ENCODE measurements at regions not wholly inside any gene's neighbourhood (a gene's known extent, or its start where the extent isn't known, plus 50 kb on each side); places are given as distances from the start of the nearest gene placed in this dataset.

DNA sequence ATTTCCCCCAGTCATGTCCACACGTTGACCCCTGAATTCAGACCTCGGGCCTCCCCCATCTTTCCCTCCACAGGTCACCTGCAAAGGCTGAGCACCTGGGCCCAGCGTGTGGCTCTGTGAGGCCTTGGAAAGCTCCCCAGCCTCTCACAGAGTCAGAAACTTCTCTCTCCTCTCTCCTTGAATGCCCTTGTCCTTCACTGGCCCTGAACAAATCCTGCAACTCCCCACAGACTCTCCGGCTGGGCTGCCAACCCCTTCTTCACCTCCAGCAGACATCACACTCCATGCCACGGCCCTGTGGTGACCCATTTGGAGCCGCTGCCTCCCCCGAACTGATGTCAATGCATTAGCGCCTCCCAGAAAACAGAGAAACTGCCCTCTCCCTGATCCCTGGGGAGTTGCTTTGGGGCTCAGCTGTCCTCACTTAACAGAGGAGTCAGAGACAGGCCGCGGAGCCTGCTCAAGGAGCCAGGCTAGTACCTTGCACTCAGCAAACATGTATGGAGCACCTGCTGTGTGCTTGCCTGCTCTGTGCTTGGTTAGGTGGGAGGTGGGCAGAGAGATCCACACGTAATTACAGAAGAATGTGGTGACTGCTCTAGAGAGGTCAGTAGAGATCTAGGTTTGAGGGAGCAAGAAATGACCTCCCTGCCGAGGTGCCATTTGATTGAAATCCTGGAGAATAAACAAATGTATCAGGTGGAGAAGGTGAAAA lies 99.2 kb upstream of the PWP1 start:
- TF ChIP-seq CTCF (IDR thresholded peaks at IDR 0.05 in 4 of 5, conservative IDR thresholded peaks at IDR 0.05 in 1 of 5) (no peak), POLR2A (IDR thresholded peaks at IDR 0.05) (no peak)

Measured in gastrocnemius medialis (tissue), 4 donors.